ENCODE measurements at regions not wholly inside any gene's neighbourhood (a gene's known extent, or its start where the extent isn't known, plus 50 kb on each side); places are given as distances from the start of the nearest gene placed in this dataset.
"Not testable (repeated sequence)": the region's sequence is repeated elsewhere in the genome, so short reads cannot be mapped to it uniquely, and the experiment has no call there.

DNA sequence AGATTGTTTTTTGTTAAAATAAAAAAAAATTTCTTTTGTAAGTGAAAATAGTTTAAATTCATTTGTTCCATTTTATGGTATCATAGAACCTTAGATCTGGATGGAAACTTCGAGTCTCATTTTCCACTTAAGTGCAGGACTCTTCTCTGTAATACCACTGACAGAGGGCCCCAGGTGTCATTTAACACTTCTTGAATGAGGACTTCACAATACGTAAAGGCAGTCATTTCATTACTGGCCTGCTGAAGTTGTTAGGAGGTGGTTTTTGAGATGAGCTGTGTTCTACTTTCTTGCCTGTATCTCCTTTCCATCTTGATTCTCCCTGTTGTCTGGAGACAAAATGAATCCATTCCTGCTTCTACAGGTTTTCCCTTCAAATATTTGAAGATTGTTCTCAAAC lies 455.3 kb downstream of the DMRT2 start:
- DNase-seq, result no peak

DNA sequence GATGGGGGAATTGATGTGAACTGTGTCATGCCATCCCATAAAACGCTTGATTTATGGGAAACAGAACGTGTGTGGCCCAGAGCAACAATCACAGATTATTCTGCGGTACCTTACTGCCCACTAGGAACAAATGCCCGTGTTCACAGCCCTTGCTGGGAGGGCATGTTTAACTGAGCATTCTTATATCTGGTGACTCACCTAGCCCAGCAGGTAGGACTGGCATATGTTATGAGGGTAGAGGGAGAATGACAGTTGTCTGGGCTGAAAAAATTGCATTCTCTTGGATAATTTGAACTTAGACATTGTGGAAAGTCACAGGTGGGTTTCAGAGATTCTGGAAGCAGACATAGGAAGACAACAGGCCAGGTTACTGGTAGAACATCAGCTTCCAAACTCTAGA lies 460.6 kb downstream of the DMRT2 start:
- no peak for DNase-seq

DNA sequence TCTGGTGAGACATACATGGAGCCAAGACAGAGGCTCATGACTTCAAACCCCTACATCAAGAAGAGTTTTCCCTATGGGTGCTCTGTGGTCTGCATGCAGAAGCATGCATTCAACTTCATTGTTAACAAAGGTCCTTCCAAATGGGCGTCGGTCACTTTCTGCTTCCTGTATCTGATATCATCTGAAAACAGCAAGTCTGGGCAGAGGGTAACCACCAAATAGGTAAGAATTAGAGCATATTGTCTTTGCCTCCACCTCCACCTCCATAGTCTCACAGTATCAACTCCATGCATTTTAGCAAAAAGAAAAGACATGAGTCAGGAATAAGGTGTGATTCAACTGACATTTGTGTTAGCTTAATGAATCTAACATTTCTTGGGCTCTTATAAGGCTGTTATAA lies 462.9 kb downstream of the DMRT2 start:
- DNase-seq, result no peak

DNA sequence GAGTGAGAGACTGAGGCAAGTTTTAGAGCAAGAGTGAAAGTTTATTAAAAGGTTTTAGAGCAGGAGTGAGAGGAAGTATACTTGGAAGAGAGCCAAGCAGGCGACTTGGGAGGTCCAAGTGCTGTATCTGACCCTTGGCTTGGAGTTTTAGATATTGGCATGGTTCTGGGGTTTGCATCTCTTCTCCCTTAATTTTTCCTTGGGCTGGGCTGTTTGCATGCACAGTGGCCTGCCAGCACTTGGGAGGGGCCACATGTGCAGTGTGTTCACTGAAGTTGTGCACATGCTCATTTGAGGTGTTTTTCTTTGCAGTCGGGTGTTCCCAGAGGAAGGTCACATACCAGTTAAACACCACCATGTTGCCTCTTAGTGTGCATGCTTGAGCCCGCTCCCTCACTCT lies 464.1 kb downstream of the DMRT2 start:
- no peak for DNase-seq

DNA sequence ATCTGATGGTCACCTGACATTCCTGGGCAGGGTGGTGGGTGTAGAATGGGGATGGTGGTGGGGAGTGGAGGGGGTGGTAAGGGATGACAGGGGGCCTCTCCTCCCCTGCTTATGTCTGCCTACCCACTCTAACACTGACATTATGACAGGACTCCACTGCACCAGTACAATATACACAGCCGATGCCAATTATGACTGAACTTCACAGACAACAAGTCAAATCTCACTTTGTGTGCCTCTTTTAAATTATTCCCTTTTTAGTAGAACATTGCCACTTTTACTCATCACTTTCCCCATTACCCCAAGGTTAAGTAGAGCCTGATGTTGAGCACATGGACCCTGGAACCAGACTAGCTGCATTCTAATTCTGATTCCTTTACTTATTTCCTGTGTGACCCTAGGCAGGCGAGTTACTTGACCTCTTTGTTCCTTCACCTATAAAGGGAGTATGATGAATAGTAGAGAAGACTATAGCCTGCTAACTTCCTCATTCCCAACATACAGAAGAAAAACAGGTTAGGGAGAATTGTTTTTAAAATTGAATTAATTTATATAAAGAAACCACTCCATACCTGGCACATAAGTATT lies 464.7 kb downstream of the DMRT2 start:
- no peak for DNase-seq

DNA sequence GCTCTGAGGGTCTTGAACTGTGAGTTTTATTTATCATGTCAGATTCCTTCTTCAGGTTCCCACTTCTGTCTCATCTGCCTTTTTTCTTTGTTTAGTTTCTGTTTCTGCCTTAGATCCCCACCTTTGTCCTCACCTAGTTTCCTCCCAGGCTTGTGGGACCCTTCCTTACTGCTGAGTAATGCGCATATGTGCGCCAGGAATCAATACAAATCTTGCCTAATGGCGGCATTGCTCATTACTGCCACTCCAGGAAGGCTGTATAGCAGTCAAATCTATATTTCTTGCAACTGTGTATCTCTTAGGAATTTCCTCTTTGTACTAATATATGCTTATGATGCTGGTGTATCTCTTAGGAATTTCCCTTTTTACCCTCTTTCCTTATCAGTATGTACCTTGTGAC lies 465.4 kb downstream of the DMRT2 start:
- DNase-seq, result no peak

DNA sequence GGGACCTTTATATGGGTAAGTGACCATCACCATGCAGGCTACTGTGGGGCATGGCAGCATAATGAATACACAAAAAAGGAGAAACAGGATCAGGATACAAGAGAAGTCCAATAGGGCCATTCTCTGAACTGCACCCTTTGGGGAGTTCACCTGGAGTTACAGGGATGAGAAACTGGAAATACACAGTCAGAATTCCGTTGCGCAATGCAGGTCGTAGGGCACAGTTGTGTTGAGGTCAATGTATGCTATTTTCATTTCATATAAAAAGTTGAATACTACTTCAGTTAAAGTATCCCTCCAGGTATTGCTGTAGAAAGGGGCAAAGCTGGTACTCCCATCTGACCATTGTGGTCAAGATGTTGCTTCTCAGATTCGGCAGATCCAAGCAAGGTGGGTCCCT lies 471.4 kb downstream of the DMRT2 start:
- no peak for DNase-seq

DNA sequence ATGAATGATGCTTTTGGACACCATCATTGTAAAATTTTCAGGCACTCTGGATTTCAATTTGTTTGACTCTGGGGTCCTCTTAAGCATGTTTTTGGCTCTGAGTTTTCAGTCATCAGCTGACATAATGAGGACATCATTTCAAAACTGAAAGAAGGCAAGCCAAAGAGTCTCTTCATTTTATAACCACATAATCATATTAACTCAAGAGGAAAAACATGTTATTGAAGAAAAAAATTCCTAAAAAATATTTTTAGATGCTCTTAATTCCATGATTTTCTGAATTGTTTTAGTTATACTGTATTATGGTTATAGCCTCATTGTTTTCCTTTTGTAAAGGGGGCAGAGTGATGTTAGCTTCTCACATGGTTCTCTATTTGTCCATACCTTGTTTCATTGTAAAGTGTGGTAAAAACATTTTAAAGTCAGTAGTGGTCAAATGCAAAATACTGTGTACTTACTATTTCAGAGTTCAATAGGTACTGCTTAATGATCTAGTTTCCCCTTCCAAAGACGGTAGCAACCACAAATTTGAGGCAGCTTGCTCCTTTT lies 472.1 kb downstream of the DMRT2 start:
- no peak for DNase-seq

DNA sequence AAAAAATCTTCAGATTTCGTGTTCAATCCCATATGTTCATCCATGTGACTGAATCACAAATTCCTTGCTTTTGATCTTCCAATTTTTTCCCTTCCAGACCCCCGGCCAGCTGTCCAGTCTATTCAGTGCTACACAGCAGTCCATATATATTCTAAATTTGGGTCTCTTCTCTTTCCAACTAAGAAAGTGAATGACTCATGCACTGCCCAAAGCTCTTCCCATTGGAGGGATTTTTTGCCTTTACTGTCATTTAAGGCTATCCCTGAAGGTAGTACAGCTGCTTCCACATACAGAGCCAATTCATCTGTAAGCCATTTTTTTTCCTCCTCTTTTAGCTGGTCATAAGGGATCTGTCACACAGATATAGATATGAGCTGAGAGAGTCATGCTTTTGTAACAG lies 478.3 kb downstream of the DMRT2 start:
- no peak for DNase-seq

DNA sequence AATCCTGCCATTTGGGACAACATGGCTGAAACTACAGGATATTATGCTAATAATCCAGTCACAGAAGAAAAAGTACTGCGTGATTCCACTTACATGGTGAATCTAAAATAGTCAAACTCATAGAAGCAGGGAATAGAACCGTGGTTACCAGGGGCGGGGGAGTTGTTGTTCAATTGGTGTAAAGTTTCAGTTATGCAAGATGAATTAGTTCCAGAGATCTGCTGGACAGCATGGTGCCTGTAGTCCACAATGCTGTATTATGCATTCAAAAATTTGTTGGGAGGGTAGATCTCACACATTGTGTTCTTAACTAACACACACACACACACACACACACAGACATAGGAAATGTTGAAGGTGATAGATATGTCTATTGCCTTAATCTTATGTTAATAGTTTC lies 480.5 kb downstream of the DMRT2 start:
- DNase-seq, result no peak

DNA sequence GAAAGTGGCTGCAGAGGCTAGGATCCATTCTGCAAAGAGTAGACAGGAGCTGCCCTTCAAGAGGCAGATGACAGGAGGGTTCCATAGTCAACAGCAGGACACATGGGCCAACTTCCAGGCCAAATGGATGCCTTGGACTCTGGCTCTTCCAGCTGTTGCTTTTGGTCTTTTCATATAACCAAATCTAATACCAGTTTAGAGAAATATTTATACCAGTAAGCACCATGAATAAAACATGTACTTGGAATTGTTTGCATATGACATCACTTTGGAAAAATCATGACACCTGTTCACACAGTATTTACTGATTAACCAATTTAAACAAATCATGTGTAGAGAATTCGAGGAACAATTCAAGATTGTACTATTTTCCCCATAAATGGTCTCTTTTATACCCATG lies 481.3 kb downstream of the DMRT2 start:
- DNase-seq, result no peak

DNA sequence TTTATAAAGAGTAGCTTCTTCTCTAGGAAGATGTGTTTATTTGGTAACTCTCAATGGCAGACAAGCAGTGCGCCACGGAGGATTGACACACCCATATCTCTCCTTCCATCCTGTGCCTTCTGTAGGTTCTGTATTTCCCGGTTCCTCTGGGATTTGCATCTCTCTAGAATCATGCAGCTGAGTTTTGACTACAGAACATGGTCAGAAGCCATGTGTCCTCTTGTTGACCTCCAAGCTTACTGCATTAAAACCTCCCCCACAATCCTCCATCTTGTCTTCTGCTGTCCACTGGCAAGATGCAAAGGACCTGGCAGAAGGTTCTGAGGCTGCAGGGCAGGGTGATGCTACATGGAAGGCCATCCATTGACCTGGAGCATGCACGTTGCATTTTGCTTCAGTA lies 482.0 kb downstream of the DMRT2 start:
- DNase-seq, result no peak

DNA sequence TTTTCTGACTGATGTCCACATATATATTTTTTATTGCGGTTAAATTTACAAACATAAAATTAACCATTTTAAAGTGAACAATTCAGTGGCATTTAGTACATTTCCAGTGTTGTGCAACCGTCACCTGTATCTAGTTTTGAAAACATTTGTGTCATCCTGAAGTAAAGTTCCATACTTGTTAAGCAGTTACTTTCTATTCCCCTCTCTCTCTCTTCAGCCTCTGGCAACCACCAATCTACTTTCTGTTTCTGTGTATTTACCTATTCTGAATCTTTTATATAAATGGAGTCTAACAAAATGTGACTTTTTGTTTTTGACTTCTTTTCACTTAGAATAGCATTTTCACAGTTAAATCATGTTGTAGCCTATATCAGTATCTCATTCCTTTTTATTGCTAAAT lies 480.1 kb upstream of the SMARCA2 start:
- no peak for DNase-seq

DNA sequence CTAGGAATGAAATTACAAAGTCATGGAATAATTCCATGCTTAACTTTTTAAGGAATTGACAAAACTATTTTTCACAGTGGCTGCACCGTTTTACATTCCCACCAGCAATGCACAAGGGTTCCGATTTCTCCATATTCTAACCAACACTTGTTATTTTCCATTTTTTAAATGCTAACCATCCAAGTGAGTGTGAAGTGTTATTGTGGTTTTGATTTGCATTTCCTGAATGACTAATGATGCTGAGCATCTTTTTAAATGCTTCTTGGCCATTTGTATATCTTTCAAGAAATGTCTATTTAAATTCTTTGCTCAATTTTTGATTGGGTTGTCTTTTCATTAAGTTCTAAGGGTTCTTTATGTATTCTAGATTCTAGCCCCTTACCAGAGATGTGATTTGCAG lies 479.5 kb upstream of the SMARCA2 start:
- no peak for DNase-seq

DNA sequence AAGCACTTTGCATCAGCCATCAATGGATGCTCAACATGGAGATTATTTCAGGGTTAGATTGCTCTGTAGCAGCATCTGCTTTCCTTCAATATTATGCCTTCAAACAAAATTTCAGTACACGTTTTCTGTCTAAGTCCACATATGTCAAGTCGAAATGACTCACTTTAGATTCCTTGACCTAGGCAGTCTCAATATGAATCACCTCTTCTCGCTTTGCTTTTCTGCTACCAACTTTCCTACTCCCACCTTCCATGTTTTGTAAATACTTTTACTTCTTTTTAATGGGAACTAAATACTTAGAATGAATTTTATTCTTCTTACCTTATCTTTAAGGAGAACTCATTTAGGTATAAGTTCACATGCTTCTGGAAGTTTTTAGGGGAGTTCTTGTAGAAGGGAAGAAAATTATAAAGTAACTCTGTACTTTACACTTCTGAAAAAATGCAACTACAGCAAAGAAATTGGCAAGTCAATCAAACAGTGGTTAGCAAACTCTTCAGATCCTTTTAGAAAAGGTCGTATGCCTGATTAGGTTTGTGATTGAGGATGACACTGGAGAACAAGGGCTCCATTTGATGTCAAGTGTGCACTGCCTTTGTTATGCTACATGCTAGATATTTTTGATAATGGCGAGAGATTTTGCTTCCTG lies 478.5 kb upstream of the SMARCA2 start:
- no peak for DNase-seq

DNA sequence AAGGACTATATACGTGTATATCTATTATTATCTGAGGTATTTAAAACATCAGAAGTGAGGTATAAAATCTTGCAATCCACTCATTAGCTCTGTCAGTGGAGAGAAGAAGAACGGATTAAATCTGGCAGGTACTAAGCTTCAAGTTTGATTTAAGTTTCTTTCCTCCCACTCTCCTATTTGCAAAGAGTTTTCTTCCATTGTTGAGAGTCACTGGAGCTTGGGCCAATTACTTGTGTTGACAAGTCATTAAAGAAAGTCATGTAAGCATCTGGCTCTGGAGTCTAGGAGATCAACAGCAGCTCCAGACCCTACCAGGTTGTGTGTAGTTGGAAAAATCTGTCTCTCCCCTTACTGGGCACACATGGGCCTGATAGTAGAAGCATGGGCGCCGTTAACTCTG lies 476.8 kb upstream of the SMARCA2 start:
- no peak for DNase-seq

DNA sequence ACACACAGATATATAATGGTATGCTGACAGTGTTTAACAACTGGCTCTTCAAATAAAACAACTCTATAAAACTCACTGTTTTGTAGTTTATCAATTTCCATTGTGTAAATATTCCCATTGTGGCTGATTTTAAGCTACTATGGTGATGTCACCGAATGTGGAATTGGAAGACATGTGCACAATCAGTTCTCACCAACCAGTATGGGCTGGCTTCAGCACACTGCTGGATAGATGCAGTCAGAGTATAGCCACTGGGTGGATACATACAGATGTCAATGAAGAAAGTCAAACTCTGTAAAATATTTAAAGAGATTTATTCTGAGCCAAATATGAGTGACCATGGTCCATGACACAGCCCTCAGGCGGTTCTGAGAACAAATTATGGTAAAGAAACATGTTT lies 475.9 kb upstream of the SMARCA2 start:
- DNase-seq, result no peak

DNA sequence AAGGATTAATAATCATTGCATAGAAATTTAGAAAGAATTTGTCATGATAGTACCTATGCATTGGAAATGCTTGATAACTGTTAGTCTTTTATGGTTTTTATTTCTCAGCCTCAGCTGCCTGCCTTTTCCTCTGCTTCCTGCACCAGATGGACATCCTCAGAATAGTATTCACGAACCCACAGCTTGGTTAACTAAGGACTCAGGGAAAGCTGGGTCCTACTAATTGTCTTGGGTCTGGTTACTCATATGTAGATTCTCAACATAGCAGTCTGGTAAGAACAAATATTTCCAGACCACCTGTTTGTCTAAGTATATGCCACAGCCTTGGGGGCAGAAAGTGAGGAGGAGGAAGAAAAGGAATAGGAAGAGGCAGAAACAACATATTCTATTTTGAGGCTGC lies 464.5 kb upstream of the SMARCA2 start:
- DNase-seq, result no peak

DNA sequence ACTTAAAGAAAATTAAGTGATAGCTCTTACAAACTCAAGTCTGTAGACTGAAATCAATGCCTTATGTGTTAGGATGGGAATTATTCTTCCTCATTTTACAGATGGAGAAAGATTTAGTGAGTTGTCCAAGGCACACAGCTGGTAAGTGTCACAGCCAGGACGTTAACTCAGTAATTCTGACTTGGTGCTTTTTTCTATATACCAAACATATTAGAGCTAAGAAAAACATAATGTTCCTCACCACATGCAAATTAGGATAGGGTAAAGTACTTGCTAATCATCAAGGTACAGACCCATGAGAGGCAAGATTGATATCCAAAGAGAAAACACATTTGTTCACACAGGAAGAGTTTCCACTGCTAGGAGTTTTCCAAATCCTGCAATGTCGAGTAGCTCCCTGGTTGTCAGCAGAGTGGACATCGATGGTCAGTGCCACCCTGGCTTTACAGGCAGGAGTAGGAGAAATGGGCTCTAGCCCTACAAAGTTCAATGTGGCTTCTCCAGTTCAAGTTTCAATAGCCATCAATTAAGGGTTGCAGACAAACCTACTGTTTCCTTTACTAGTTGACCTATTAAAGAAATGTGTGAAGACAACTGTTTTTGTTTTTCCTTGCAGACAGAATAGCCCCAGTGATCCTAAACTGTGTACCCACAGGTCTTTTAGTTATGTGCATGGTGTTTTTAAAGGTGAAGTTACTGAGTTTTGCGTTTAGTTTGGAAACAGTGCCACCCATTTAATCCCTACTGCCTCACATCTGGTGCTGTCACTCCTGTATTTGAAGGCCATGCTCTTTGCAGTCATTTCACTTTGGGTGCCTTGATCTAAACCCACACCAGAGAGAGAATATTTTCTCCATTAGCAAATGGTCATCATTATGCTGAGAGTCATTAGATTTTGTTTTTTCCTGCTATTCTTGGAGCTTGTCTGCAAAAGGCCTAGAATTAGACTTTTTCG lies 460.8 kb upstream of the SMARCA2 start:
- DNase-seq, result no peak

DNA sequence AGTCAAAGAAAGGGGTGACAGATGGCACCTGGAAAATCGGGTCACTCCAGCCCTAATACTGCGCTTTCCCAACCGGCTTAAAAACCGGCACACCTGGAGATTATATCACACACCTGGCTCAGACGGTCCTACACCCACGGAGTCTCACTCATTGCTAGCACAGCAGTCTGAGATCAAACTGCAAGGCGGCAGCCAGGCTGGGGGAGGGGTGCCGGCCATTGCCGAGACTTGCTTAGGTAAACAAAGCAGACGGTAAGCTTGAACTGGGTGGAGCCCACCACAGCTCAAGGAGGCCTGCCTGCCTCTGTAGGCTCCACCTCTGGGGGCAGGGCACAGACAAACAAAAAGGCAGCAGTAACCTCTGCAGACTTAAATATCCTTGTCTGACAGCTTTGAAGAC lies 456.5 kb upstream of the SMARCA2 start:
- DNase-seq, result not testable (repeated sequence)

DNA sequence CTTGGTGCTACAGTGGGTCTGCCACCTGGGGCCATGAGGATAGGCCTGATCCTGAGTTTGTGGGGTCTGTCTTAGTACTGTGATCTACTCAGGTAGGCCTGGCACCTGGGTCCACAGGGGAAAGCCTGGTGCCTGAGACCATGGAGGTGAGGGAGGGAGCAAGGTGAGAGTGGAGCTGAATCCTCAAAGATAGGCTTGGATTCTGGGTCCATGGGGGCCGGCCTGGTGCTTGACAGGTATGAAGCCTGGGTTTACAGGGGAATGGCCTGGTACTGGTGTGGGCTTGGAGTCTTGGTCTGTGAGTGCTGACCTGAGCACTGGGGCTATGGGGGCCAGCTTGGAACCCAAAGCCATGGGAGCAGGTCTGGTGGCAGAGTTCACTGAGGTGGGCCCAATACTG lies 439.2 kb upstream of the SMARCA2 start:
- DNase-seq, result no peak

DNA sequence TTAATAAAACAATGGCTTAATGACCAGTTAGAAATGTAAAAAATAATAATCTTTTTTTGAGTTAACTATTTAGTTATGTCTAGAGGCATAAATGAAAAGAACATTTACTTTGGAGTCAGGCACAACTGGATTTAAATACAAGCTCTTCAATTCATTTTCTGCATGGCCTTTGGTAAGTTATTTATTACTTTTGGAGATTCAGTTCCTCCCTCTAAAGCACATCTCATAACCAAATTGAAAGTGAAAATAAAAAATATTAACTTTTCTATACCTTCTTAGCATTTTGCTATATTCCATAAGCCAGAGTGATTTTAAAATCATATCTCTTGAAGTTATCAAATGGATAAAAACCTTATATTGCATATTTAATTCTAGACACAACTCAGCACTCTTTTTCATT lies 434.9 kb upstream of the SMARCA2 start:
- no peak for DNase-seq

DNA sequence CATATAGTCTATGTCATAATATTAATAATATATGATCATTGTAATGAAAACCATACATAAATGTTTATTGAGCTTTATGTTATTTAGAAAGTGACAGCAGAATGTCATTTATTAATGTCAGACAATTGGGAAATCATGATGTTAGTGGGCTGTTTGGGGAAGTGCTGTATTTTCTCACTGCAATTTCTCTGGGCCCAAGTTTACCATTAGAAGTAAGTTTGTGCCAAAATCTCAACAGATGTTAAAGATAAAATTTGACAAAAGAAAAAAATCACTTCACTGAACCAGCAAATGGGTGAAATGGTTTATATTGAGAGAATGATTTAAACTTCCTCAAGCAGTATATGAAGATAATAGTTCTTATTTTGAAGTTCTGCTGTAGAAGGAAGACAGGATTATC lies 433.2 kb upstream of the SMARCA2 start:
- DNase-seq, result no peak

DNA sequence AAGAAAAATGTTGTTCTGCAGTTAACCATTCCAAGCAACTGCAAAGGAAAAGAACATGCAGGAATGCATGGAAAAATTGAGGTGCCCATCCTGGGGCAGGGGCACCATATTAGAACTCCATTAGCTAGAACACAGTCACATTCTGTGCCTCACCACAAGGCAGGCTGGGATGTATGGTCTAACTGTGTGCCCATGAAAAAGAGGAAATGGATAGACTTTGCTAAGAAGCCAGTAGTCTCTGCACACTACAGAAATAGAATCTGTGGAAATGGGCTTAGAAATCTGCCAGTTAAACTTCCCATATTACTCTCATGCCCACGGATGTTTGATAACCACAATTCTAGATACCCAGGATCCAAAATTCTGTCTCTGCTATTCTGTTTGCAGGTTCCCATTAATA lies 423.8 kb upstream of the SMARCA2 start:
- DNase-seq, result no peak

All from hematopoietic multipotent progenitor cell treated with erythropoietin and hydrocortisone succinate and interleukin-3 and kit ligand, for 4 days (in vitro differentiated cells).